Activated B cell treated with CpG ODN at 0.5 μM for 24 hours (primary cell): ENCODE measurements at regions not wholly inside any gene's neighbourhood (a gene's known extent, or its start where the extent isn't known, plus 50 kb on each side); places are given as distances from the start of the nearest gene placed in this dataset.

Experiments
- ATAC-seq: fragments of 200-7000 bp; cut with Tn5 transposase; one replicate; pipeline ENCODE4 v1.10.0; 2021; ENCODE audit warnings: low read depth, mild to moderate bottlenecking, moderate library complexity
- CTCF ChIA-PET: fragments of 350-600 bp; sonication (Branson Sonifier 250); formaldehyde crosslinking; loops from one replicate; lab custom pipeline; 2021; ENCODE audit warnings: antibody characterized with exemption; lab: Charles Lee
- POLR2A ChIA-PET: fragments of 350-600 bp; sonication (Branson Sonifier 250); formaldehyde crosslinking; loops from one replicate; lab custom pipeline; 2021; ENCODE audit warnings: antibody characterized with exemption; lab: Charles Lee
- DNase-seq: peaks from one replicate; pipeline ENCODE4 v3.0.0; 2022
- H3K27ac Mint-ChIP-seq: one replicate; pipeline ENCODE4 v1.8.0; 2020; ENCODE audit warnings: mixed read lengths
- H3K27me3 Mint-ChIP-seq: one replicate; pipeline ENCODE4 v1.8.0; 2021; ENCODE audit warnings: mixed read lengths
- H3K36me3 Mint-ChIP-seq: one replicate; pipeline ENCODE4 v1.8.0; 2021; ENCODE audit warnings: low read depth, mixed read lengths
- H3K4me1 Mint-ChIP-seq: one replicate; pipeline ENCODE4 v1.8.0; 2021; ENCODE audit warnings: mixed read lengths
- H3K4me3 Mint-ChIP-seq: one replicate; pipeline ENCODE4 v1.8.0; 2020; ENCODE audit warnings: mild to moderate bottlenecking, mixed read lengths
- H3K9me3 Mint-ChIP-seq: one replicate; pipeline ENCODE4 v1.8.0; 2020; ENCODE audit warnings: mixed read lengths
- intact Hi-C: fragments of 100-400 bp; cut with micrococcal nuclease; formaldehyde crosslinking; loops from one replicate; pipeline ENCODE4 v1.15.1; 2024
- TF ChIP-seq, protein P1 (sequence below): fragments of 200-600 bp; IDR thresholded peaks from one replicate; pipeline ENCODE4 v1.8.0; 2022; ENCODE audit warnings: antibody characterized with exemption, mild to moderate bottlenecking

- Mint-ChIP-seq H3K4me1 (peaks cover 37% of the 10 kb centered on the region), H3K27ac (peak overlapping the region; percentile 25)
- intact Hi-C loops, result no loop called here
These were observed 218.4 kb upstream of the TLE3 start for GRCh38 chr15:70316059-70316600.

DNA sequence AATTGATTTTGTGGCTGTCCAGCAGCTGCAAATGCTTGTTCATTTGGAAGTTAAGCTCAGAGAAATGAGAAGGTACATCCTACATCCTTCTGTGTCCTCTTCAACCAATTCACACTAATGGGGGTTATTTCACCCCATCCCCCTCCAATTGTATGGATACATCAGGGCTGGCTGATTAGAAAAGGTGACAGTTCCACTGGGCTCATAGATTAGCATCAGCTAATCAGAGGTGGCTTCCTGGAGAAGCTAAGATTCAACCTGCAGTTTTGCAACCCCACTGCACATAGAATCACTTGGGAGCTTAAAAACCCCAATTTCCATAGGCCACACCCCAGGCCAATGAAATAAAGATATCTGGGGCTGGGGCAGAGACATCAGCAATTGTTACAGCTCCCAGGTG lies 217.7 kb upstream of the TLE3 start:
- Mint-ChIP-seq H3K4me3 (no peak overlapping the region), H3K27ac (no peak overlapping the region), H3K9me3 (no peaks in the 10 kb centered on the region), H3K36me3 (no peaks in the 10 kb centered on the region), H3K27me3 (no peaks in the 10 kb centered on the region), H3K4me1 (peaks cover 32% of the 10 kb centered on the region)
- CTCF ChIA-PET, result no interaction called here
- intact Hi-C loops, result no loop called here
- TF ChIP-seq, protein P1, sequence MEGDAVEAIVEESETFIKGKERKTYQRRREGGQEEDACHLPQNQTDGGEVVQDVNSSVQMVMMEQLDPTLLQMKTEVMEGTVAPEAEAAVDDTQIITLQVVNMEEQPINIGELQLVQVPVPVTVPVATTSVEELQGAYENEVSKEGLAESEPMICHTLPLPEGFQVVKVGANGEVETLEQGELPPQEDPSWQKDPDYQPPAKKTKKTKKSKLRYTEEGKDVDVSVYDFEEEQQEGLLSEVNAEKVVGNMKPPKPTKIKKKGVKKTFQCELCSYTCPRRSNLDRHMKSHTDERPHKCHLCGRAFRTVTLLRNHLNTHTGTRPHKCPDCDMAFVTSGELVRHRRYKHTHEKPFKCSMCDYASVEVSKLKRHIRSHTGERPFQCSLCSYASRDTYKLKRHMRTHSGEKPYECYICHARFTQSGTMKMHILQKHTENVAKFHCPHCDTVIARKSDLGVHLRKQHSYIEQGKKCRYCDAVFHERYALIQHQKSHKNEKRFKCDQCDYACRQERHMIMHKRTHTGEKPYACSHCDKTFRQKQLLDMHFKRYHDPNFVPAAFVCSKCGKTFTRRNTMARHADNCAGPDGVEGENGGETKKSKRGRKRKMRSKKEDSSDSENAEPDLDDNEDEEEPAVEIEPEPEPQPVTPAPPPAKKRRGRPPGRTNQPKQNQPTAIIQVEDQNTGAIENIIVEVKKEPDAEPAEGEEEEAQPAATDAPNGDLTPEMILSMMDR, result no peak
- DNase-seq (no peak), ATAC-seq (no peak)
- POLR2A ChIA-PET, result interaction anchor here (0.6 to 1.6 kb wide), 4 partner anchors 9 to 763 kb away, joined by 3 to 5 read pairs (median 3); no protein-coding TSS in a partner anchor

More at GRCh38 chr15:70316059-70316600, 218.4 kb upstream of the TLE3 start:
- DNase-seq, result no peak
- ChIA-PET CTCF (no interaction called here), POLR2A (interaction anchor here (0.7 to 1.6 kb wide), 3 partner anchors 9 to 763 kb away, joined by 3 to 5 read pairs (median 3); no protein-coding TSS in a partner anchor)
- no peak for ATAC-seq
- no peak overlapping the region for H3K4me3 Mint-ChIP-seq
- no peaks in the 10 kb centered on the region for H3K27me3 Mint-ChIP-seq
- H3K9me3 Mint-ChIP-seq, result no peaks in the 10 kb centered on the region
- TF ChIP-seq, protein P1, result no peak
- H3K36me3 Mint-ChIP-seq, result no peaks in the 10 kb centered on the region

DNA sequence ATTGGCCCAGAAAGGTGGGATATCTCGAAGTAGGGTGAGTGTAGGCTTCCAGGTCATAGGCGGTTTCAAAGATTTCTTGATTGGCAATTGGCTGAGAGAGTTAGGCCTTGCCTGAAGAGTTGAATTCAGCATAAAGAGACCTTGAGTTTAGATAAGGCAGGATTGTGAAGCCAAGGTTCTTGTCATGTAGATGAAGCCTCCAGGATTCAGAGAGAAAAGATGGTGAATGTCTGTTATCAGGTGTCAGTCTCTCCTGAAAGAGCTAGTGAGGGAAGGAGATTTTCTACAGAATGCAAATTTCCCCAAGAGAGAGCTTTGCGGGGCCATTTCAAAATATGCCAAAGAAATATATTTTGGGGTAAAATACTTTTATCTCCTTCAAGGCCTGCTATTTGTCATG lies 217.0 kb upstream of the TLE3 start:
- no peak for DNase-seq

GRCh38 chr15:70314018-70314354 lies 216.3 kb upstream of the TLE3 start:
- Mint-ChIP-seq H3K4me3 (no peak overlapping the region), H3K27me3 (no peaks in the 10 kb centered on the region), H3K4me1 (peaks cover 28% of the 10 kb centered on the region), H3K36me3 (no peaks in the 10 kb centered on the region), H3K9me3 (no peaks in the 10 kb centered on the region), H3K27ac (no peak overlapping the region)
- ChIA-PET POLR2A (no interaction called here), CTCF (no interaction called here)
- TF ChIP-seq, protein P1, result no peak
- DNase-seq, result no peak
- intact Hi-C loops, result no loop called here
- ATAC-seq, result no peak

More for the DNA sequence above, 217.0 kb upstream of the TLE3 start:
- intact Hi-C loops, result no loop called here
- H3K27ac Mint-ChIP-seq, result no peak overlapping the region
- ATAC-seq, result no peak
- H3K27me3 Mint-ChIP-seq, result no peaks in the 10 kb centered on the region
- TF ChIP-seq, protein P1, result no peak
- ChIA-PET CTCF (no interaction called here), POLR2A (interaction anchor here (0.6 to 1.1 kb wide), 2 partner anchors 14 to 220 kb away, joined by 3 to 5 read pairs; no protein-coding TSS in a partner anchor)
- H3K36me3 Mint-ChIP-seq, result no peaks in the 10 kb centered on the region
- no peak overlapping the region for H3K4me3 Mint-ChIP-seq
- peaks cover 28% of the 10 kb centered on the region for H3K4me1 Mint-ChIP-seq
- no peaks in the 10 kb centered on the region for H3K9me3 Mint-ChIP-seq

- Mint-ChIP-seq H3K4me3 (no peak overlapping the region), H3K27ac (no peak overlapping the region)
- TF ChIP-seq, protein P1, result no peak
These were observed 215.6 kb upstream of the TLE3 start for GRCh38 chr15:70313099-70314017.

More at GRCh38 chr15:70313099-70314017, 215.6 kb upstream of the TLE3 start:
- Mint-ChIP-seq H3K9me3 (no peaks in the 10 kb centered on the region), H3K27me3 (no peaks in the 10 kb centered on the region), H3K36me3 (no peaks in the 10 kb centered on the region), H3K4me1 (peaks cover 28% of the 10 kb centered on the region)
- ATAC-seq (no peak), DNase-seq (no peak)
- ChIA-PET CTCF (no interaction called here), POLR2A (no interaction called here)
- intact Hi-C loops, result no loop called here
